SW480 (cell line): ENCODE measurements at regions not wholly inside any gene's neighbourhood (a gene's known extent, or its start where the extent isn't known, plus 50 kb on each side); places are given as distances from the start of the nearest gene placed in this dataset.
"Not testable (repeated sequence)": the region's sequence is repeated elsewhere in the genome, so short reads cannot be mapped to it uniquely, and the experiment has no call there.

Experiments
- DNase-seq: peaks from one replicate; pipeline ENCODE4 v3.0.0-alpha.2; 2016; ENCODE audit warnings: low spot score

GRCh38 chr2:187684174-187684573, 129.9 kb upstream of the TFPI start:
- no peak for DNase-seq

GRCh38 chr2:187686416-187687024, 132.3 kb upstream of the TFPI start:
- DNase-seq = no peak

- DNase-seq = no peak
Observed at GRCh38 chr2:187687585-187687984, 133.3 kb upstream of the TFPI start.

- no peak for DNase-seq
Observed at GRCh38 chr2:187689372-187689771, 135.1 kb upstream of the TFPI start.

- DNase-seq = no peak
Observed at GRCh38 chr2:187693923-187694322, 139.7 kb upstream of the TFPI start.

GRCh38 chr2:187696644-187697043, 142.4 kb upstream of the TFPI start:
- not testable (repeated sequence) for DNase-seq

GRCh38 chr2:187698374-187699110, 144.3 kb upstream of the TFPI start:
- DNase-seq = no peak

- no peak for DNase-seq
Observed at GRCh38 chr2:187702157-187702556, 147.9 kb upstream of the TFPI start.

- DNase-seq = no peak
Observed at GRCh38 chr2:187708272-187708671, 154.0 kb upstream of the TFPI start.

- no peak for DNase-seq
Observed at GRCh38 chr2:187709065-187709464, 154.8 kb upstream of the TFPI start.

GRCh38 chr2:187710791-187711521, 156.7 kb upstream of the TFPI start:
- DNase-seq = no peak

GRCh38 chr2:187715590-187715989, 161.4 kb upstream of the TFPI start:
- DNase-seq = no peak

GRCh38 chr2:187716301-187716700, 162.1 kb upstream of the TFPI start:
- no peak for DNase-seq

- no peak for DNase-seq
Observed at GRCh38 chr2:187718092-187718491, 163.9 kb upstream of the TFPI start.

GRCh38 chr2:187719510-187719909, 165.3 kb upstream of the TFPI start:
- no peak for DNase-seq

- DNase-seq = no peak
Observed at GRCh38 chr2:187748958-187749357, 194.7 kb upstream of the TFPI start.

GRCh38 chr2:187749804-187750431, 195.7 kb upstream of the TFPI start:
- DNase-seq = no peak

GRCh38 chr2:187768995-187769394, 214.8 kb upstream of the TFPI start:
- no peak for DNase-seq

GRCh38 chr2:187769437-187769836, 215.2 kb upstream of the TFPI start:
- no peak for DNase-seq

GRCh38 chr2:187774551-187775071, 220.4 kb upstream of the TFPI start:
- peak; percentile 18 for DNase-seq

GRCh38 chr2:187775196-187775595, 221.0 kb upstream of the TFPI start:
- no peak for DNase-seq

- no peak for DNase-seq
Observed at GRCh38 chr2:187775651-187776050, 221.4 kb upstream of the TFPI start.
